Astrocyte (in vitro differentiated cells and primary cell): ENCODE measurements at regions not wholly inside any gene's neighbourhood (a gene's known extent, or its start where the extent isn't known, plus 50 kb on each side); places are given as distances from the start of the nearest gene placed in this dataset.
"Not testable (repeated sequence)": the region's sequence is repeated elsewhere in the genome, so short reads cannot be mapped to it uniquely, and the experiment has no call there.

Source experiments
- CTCF ChIP-seq: IDR thresholded peaks from 2 replicates; pipeline ENCODE4 v1.5.1; 2011; ENCODE audit warnings: low read depth, mild to moderate bottlenecking, inconsistent platforms, low read length, moderate library complexity; ENCODE audit not compliant: insufficient read depth
- EZH2 ChIP-seq: IDR thresholded peaks from 2 replicates; pipeline ENCODE4 v1.6.1; 2012; ENCODE audit warnings: mild to moderate bottlenecking, low read length, inconsistent platforms; ENCODE audit not compliant: insufficient read depth

GRCh38 chr1:146393154-146393553 lies 164.3 kb upstream of the NOTCH2NLA start:
- TF ChIP-seq CTCF, EZH2: not testable (repeated sequence)
